NCI-H226 (cell line): ENCODE measurements at regions not wholly inside any gene's neighbourhood (a gene's known extent, or its start where the extent isn't known, plus 50 kb on each side); places are given as distances from the start of the nearest gene placed in this dataset.

Experiments used
- DNase-seq: peaks from one replicate; pipeline ENCODE4 v3.0.0-alpha.2; 2015

DNA sequence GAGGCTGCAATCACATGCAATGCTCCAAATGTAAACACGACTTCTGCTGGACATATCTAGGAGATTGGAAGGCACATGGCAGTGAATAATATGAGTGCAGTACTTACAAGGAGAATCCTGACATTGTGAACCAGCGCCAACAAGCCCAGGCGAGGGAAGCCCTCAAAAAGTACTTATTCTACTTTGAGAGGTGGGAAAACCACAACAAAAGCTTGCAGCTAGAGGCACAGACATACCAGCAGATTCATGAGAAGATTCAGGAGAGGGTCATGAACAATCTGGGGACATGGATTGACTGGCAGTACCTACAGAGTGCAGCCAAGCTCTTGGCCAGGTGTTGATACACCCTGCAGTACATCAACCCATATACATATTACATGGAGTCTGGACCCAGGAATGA is 475.7 kb upstream of the CDH2 start:
- DNase-seq, result no peak

DNA sequence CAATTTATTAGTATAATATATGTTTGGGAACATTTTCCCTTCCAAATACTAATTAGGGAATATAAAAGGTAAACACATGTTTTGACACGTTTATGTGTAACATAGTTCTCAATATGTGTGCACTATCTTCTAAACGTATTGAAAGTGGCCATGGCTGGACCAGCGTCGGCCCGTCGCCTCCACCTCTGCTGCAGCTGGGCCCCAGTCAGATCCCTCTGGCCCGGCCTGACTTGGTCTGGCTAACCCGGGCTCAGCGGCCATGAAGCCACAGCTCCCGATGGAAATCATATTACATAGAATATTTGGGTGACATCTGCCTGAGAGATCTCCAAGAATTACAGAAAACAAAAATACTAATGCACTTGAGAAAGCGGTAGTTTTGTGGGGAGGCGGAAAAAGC is 474.4 kb upstream of the CDH2 start:
- no peak for DNase-seq

DNA sequence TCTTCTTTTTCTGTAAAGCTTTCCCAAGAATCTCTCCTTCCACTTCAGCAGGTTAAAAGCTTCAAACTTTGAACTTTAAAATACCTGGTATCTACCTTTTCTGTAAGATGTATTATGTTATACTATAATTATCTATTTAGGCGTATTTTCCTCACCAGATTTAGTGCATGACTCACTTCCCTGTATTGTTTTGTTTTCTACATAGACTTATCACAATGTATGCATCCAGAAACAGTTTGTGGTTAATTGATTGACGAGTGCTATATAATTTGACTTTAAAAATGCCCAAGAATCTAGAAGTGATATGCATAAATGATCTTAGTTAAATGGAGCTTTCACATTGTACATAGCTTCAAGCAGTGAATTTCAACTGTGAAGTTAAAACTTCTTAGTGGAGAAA is 473.9 kb upstream of the CDH2 start:
- DNase-seq, result no peak

DNA sequence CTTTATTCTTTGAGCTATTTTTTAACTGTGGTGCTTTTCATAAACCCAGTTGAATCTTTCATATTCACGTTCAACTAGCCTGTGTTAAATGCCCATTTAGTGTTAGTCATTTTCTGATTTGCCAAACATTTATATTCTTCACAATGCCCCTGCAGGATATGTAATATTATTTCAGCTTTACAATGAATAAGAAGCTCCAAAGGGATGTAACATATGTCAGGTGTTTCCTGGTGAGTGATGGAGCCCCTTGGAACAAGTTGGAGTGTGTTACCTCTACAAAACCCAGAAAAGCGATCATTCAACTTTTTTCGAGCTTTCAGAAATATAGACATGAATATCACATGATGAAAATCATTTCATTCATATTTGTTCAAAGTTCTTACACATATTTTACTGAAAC is 471.0 kb upstream of the CDH2 start:
- no peak for DNase-seq

DNA sequence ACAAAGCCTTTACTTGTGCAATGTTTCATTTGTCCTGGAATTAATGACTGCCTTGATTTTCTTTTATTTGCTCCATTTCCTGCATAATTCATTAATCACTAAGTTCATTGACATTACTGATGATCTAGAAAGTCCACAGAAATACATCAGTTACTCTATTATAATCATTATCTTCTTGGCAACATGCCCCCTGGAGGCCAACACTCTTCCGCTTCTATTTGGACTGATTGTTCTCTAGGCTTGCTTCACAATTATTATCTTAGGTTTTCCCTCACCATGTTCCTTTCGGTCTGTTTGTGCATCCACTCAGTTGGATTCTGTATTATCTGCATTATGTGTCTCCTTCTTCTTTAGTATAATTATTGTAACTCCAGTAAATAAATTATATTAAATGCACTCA is 461.0 kb upstream of the CDH2 start:
- no peak for DNase-seq

DNA sequence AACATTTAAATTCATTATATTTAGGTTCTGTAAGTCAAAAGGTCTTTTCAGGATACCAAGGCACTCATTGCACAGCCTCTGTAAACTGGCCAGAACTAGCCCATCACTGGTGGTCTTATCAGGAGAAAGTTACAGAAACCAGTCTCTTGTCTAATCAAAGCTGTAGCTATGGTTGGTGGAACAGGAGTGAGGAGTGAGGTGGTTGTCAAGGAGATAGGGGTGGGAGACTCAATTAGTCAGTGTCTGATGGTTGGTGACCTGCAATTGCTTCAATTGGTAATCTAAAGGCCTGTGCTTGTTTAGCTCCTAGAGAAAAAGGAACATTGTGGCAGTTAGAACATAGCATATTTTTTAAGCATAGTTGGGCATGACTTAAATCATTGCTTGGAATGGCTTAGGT is 458.6 kb upstream of the CDH2 start:
- no peak for DNase-seq

DNA sequence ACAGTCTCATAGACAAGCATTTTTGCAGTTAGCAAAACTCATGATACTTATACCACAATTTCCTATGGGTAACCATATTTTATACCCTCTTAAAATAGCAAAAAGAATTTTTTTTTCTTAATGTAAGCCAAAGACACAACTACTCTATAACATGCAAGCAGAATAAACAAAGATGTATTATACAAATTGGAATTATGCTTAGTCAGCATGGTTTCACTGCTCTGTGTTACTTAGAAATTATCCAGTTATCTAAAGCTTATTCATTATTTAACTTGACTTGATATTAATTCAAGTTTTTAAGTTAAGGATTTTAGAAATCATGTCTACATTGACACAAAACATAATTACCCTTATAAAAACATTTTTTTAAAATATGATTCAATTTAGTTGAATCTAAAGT is 449.8 kb upstream of the CDH2 start:
- DNase-seq, result no peak

DNA sequence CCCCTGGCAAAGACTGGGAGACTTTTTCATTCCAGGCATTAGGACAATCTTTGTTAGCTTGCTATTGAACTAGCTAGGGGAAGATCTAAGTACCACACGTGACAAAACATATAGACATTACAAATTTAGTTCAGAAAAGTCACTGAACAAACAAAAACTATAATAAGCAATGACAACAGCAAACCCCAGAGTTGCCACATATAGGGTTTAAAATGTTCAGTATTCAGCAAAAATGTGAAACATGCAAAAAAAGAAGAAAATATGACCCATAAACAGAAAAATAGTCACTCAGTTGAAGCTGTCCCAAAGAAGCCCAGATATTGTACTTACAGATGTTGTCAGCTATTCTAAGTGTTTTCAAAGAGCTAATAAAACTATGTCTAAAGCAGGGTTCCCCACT is 431.1 kb upstream of the CDH2 start:
- DNase-seq, result no peak

DNA sequence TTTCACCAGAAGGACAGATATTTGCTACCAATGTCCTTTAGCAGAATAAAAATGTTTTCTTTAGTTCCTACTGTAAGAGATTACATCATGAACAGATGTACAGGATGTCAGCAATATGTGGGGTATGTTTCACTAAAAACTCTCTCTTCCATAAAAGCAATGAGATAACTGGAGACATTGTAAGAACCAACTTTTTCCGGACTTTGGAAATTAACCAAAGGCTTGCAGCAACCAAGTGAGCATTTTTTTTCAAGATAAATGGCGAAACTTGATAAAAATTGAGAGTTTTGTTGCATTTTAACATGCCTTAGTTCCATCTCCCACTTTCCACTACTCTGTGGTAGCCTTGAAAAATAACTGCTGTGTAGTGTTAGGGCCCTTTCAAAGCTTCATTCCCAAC is 429.8 kb upstream of the CDH2 start:
- DNase-seq, result no peak

DNA sequence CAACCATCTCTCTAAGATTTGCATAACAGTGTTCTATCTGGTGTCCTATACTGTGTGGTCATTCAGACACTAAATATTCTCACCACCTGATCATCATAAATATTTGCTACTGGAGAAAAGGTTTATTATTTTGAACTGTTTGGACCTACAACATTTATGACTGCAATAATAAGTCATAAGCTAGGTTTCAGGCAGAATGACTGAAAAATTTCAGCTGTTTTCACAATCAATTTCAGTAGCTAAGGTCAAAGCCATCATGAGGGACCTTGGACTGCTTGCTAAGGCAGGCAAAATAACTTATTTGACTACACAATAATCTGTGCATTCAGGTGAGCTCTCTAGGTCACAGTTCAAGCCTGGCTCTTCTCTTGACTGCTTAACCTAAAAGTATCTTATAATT is 425.5 kb upstream of the CDH2 start:
- DNase-seq, result no peak

DNA sequence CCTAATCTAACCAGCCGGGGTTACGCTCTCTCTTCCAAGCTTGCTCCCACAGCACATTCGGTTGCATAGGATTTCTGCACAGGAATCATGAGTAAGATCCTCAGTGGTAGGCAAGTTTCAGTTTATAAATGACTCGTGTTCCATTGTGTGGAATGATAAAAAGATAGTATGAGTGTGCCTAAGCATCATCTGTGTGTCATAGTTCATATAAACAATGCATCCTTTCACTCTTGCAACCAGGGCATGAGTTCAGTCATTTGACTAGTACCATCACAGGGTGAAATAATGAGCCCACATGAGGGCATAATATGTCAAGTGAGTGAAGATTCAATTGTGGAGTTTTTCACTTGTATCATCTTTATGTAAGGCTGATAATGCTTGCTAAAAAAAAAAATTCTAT is 417.1 kb upstream of the CDH2 start:
- peak; percentile 7 for DNase-seq

DNA sequence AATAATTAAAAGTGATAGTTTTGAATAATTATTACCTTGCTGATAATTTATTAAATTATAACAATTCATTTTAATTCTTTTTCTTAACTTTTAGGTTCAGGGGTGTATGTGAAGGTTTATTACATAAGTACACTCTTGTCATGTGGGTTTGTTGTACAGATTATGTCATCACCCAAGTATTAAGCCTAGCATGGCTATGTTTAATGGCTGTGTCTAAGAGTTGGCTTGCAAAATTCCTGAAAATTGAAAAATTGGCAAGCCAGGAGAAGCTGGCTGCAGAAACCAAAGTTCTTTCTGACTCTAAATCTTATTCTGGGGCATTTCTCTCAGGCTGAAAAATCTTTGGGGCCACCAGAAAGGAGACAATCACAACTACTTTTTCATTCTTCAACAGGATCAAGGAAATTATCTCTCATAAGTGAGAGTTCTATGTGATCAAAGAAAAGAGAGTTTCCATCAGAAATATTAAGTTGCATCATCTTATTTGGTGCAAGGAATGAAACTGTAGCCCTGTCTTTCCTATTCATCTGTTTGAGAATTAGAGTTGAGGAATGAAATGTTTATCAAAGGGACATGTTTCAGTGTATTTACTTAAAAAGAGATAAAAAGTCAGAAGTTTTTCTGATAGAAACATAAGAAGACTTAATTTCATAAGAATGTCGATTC is 412.1 kb upstream of the CDH2 start:
- peak; percentile 80 for DNase-seq

DNA sequence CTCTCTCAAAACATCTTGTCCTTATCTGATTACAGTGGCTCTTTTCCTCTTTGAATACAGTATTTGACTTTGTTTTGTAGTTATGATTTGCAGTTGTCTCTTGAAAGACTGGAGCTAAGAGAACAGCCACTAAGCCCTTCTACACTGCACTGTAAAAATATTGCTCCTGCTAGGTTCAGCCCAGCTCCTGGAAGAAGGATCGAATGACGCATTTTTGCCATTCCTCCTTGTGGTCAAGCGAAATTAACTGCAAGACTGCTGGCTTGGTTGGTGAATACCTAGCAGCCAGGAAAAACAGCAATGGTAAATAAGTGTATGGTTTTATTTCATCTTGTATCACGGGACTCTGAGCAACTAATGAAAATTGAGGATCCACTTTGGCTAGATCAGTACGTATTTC is 407.8 kb upstream of the CDH2 start:
- peak; percentile 89 for DNase-seq

DNA sequence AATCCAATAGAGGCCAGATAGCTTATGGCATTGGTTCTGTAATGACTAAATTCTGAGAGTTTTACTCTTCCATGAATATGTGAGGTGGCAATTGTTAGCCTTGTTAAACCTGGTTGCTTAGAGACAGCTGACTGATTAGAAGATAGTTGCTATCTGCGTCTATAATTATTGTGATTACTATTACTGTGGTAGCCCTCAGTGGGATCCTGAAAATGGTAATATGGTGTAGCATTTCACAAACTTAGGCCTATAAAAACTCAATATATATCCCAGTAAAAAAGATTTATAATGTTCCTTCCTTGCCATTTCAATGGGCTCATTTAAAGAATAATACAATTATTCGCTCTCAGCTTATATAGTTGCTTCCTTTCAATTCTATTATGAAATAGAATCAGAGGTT is 405.8 kb upstream of the CDH2 start:
- no peak for DNase-seq

DNA sequence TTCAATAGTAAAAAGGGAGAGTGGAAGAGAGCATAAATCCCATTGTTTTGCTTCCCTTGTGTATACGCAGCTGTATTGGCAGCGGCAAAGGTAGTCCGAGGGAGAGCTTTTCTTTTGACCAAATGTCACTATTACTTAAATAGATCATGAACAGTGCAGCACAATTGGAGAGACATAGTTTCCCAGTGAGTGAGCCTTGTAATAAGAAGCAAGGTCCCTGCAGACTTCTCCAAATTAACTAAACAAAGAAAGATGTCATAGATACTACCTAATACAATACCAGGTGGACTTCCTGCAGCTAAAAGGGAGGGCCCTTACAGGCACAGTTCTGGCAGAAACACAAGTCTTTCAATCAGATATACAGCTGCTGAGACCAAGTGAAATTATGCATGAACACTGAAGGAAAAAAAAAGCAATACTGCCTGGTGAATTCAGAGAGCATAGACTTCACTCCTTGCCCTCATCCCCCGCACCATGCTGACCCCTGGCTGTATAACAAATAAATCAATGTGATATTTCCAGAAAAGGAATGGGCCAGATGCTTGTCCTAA is 404.7 kb upstream of the CDH2 start:
- DNase-seq, result no peak

DNA sequence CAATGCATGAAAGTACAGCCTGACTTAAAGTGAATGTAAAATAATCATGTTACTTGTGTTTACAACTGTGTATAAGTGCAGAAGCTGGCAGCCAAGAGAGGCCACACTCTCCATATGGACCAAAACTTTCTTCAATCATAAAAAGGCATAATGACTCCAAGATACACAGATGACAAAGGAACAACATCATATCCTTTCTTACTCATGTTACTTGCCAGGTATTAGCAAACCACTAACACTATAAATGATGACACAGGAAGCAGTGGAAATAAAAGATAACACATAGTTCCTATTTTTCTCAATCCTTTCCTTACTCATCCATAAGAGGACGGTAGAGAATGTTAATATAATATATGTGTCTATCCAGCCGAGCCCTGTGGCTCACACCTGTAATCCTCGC is 400.0 kb upstream of the CDH2 start:
- peak; percentile 6 for DNase-seq

DNA sequence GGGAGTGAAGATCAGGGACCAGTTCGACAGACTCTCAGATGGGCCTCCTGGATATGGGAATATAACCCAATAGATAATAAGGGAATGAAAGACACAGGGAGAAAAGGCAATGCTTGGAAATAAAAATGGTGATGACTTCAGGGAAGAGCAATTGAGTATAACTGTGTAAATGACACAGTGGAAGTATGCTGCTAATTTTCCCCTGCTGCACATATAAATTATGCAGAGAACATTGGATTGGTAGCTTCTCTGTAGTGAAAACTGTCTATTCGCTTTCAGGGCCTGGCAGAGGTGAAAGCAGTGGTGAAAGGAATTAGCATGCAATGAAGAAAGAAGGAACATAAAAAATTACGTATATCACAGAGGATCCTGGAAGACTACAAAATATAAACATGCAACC is 398.2 kb upstream of the CDH2 start:
- DNase-seq, result no peak

DNA sequence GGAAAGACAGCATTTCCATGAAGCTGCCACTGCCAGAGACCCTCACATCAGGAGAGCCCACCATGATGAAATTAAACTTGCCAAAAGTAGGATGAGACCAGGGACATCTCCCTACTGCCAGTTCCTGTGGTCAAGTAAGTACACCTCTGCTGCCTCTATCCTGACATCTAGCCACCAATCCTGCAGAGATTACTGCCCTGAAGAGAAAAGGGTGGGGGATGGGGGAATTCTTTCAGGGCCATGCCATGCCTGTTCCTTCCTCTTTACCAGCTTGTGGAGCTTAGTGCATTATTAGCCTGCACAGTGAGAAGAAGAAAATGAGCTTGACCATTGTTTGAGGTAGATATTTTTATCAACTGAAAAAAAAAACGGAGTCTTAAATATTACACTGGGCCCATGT is 397.2 kb upstream of the CDH2 start:
- DNase-seq, result no peak

DNA sequence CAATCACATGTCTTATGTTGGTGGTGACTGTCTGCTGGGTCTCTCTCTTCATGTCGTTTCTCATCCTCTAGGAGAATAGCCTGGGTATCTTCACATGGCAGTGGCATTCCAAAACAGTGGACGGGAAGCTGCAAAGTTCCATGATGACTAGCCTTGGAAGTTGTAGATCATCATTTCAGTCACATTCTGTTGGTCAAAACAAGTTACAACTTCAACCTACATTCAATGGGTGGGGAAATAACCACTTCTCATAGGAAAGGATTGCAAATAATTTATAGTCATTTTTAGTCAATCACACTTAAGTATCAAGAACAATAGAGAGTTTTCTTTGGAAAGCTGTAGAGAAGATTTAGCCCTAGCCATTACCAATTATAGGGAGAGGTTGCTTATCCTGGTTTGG is 395.0 kb upstream of the CDH2 start:
- no peak for DNase-seq

DNA sequence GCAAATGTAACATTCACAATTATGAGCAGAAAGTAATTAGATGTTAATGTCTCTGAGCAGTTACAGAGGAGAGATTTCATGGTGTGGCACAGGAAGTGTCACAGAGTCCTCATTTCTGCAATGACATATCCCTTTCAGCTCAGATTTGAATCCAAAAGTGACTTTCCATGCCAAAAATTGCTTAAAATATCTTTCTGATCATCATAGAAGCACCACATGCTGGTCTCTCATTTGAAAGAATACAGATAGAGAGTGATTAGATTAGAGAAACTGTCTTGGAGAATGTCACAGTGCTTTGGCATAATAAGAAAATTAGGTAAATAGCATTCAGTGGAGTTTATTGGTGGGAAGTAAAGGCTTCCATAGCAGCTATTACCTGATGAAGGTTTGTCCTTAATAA is 383.4 kb upstream of the CDH2 start:
- DNase-seq, result no peak

DNA sequence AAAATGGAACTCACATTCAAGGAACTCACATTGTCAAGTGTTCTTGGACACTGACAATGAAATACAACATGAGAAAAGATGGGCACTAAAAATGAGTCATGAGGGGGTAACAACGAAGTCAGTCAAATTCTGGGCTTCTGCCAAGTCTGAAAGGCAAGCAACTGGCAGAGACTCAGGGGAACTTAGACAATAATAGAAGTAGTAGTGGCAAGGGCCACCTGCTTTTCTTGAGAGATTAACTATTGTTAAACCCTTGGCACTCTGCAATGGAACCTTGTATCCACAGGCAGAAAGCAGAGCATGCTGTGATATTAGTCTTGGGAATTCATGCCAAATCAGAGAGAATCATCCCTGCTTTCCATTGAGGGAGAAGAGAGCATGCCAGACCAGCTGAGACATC is 382.6 kb upstream of the CDH2 start:
- DNase-seq, result no peak

DNA sequence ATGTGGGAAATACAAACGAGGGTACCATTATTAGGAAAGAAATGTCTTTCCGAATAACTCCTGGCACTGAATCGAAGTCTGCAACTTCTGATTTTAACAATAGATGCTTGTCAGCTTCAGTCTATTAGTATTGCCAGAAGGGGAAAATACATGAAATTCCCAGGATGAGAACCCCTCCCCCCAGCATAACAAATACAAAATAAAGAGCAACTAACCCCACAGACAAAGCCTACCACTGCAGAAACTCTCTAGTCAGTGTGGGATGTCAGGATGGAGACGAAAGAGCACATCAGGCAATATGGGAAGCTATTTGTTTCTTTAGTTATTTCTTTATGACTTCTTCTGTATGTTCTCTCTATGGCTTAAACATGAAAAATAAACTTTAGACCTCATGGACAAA is 365.0 kb upstream of the CDH2 start:
- no peak for DNase-seq

DNA sequence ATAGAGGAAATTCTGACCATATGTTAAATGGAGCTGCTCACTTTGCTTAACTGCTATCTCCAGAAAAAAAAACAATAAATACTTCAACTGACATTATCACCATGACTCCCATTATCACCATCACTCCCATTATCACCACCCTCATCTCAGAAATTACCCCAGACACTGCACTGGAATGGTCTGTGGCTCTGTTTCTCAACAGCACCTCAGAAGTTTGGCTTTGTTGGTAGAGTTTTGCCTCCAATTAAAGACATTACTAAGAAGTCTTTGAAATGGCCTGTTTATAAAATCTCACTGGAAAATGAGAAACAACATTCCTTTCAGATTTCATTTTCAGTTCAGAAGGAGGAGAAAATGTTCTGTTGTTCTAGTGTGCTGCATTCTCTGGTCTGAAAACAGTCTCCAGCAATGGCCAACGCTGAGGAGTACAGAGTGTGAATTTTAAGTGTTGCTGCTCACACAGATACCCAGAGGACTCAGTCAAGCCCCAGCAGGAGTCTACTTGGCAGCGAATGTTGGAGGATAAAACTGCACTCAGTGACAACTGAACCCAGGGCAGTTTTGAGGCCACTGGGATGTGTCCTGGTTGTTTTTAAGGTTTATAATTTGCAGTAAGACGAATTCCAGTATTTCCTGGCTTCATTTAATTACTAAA is 364.5 kb upstream of the CDH2 start:
- no peak for DNase-seq

DNA sequence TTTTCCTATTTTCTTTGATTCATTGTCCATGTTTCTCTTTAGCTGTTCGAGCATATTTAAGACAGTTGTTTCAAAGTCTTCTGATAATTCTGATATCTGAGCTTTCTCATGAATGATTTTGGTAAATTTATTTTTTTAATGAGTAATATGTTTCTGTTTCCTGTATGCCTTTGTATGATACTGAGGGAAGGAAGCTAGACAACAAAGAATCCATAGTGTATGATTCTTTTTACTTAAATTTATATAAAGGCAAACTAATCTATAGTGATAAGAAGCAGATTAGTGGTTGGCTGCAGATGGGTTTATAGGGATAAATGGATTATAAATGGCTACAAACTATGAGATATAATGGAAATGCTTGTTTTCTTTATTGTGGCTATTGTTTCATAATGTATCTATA is 352.7 kb upstream of the CDH2 start:
- DNase-seq, result no peak

DNA sequence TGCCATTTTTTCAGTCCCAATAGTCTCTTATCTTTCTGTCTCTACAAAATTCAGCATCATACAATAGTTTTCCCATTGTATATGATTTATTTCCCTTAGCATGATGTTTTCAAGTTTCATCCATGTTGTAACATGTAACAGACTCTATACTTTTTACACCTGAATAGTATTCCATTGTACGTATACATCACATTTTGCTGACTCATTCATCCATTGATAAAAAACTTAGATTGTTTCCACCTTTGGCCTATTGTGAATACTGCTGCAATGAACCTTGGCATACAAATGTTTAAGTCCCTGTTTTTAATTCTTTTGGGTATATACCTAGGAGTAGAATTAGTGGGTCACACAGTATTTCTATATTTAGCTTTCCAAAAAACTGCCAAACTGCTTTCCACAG is 349.3 kb upstream of the CDH2 start:
- no peak for DNase-seq
